Renal cortical epithelial cell (primary cell): ENCODE measurements at regions not wholly inside any gene's neighbourhood (a gene's known extent, or its start where the extent isn't known, plus 50 kb on each side); places are given as distances from the start of the nearest gene placed in this dataset.

Experiments used
- DNase-seq: peaks from one replicate; pipeline ENCODE4 v3.0.0-alpha.2; 2011; ENCODE audit warnings: low read depth

- DNase-seq = no peak
Observed at GRCh38 chrX:124829930-124830329, 483.6 kb downstream of the SH2D1A start.

GRCh38 chrX:124836786-124837185, 482.9 kb upstream of the TEX13C start:
- no peak for DNase-seq

GRCh38 chrX:124842205-124842604, 477.5 kb upstream of the TEX13C start:
- no peak for DNase-seq

- no peak for DNase-seq
Observed at GRCh38 chrX:124860736-124861135, 458.9 kb upstream of the TEX13C start.

GRCh38 chrX:124862301-124862700, 457.4 kb upstream of the TEX13C start:
- DNase-seq = no peak

GRCh38 chrX:124863303-124863702, 456.4 kb upstream of the TEX13C start:
- no peak for DNase-seq

- no peak for DNase-seq
Observed at GRCh38 chrX:124887572-124887971, 432.1 kb upstream of the TEX13C start.

GRCh38 chrX:124895947-124896346, 423.7 kb upstream of the TEX13C start:
- DNase-seq = no peak

- DNase-seq = no peak
Observed at GRCh38 chrX:124902953-124903352, 416.7 kb upstream of the TEX13C start.

GRCh38 chrX:124910611-124911010, 409.1 kb upstream of the TEX13C start:
- no peak for DNase-seq

- no peak for DNase-seq
Observed at GRCh38 chrX:124917011-124917410, 402.7 kb upstream of the TEX13C start.

- DNase-seq = no peak
Observed at GRCh38 chrX:124925681-124926080, 394.0 kb upstream of the TEX13C start.

- no peak for DNase-seq
Observed at GRCh38 chrX:124931241-124931640, 388.4 kb upstream of the TEX13C start.

GRCh38 chrX:124931958-124932357, 387.7 kb upstream of the TEX13C start:
- DNase-seq = no peak

- no peak for DNase-seq
Observed at GRCh38 chrX:124938715-124939114, 381.0 kb upstream of the TEX13C start.

GRCh38 chrX:124940531-124940930, 379.1 kb upstream of the TEX13C start:
- DNase-seq = no peak

- no peak for DNase-seq
Observed at GRCh38 chrX:124954402-124954801, 365.3 kb upstream of the TEX13C start.

- DNase-seq = no peak
Observed at GRCh38 chrX:124960454-124960853, 359.2 kb upstream of the TEX13C start.

GRCh38 chrX:124963717-124964116, 356.0 kb upstream of the TEX13C start, which contains the start of gene TENM1:
TSS of gene TENM1 (minus strand) at chrX:124963817.
- no peak for DNase-seq

GRCh38 chrX:124975456-124975855, 344.2 kb upstream of the TEX13C start:
- no peak for DNase-seq

- DNase-seq = no peak
Observed at GRCh38 chrX:124981420-124981819, 338.3 kb upstream of the TEX13C start.

- no peak for DNase-seq
Observed at GRCh38 chrX:124984140-124984813, 335.4 kb upstream of the TEX13C start.

GRCh38 chrX:124986284-124986683, 333.4 kb upstream of the TEX13C start:
- no peak for DNase-seq

GRCh38 chrX:124993735-124994134, 325.9 kb upstream of the TEX13C start:
- DNase-seq = no peak
